GM19455 (cell line): ENCODE measurements at regions not wholly inside any gene's neighbourhood (a gene's known extent, or its start where the extent isn't known, plus 50 kb on each side); places are given as distances from the start of the nearest gene placed in this dataset.
"Not testable (repeated sequence)": the region's sequence is repeated elsewhere in the genome, so short reads cannot be mapped to it uniquely, and the experiment has no call there.

Experiments
- ATAC-seq: cut with Tn5 transposase; IDR thresholded peaks from one replicate; pipeline ENCODE4 v1.9.1; 2021; ENCODE audit not compliant: unreplicated experiment

DNA sequence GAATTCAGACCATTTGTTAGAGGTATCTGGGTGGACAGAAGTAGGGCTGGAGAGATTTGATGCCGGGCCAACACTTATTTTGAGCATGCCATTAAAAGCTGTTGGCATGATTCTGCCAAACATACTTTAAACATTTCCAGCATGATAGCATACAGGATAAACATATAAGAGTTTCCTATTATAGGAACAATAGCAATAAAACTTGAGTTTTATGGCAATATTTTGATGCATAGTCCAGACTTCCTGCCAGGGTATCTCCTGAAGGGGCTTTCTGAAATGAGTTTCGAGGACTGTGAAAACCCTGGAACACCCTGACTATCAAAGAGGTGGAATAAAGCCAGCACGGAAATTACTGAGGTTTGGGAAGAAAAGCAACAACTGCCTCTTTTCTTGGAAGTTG is 1398.0 kb upstream of the NXPH2 start:
- ATAC-seq: no peak

DNA sequence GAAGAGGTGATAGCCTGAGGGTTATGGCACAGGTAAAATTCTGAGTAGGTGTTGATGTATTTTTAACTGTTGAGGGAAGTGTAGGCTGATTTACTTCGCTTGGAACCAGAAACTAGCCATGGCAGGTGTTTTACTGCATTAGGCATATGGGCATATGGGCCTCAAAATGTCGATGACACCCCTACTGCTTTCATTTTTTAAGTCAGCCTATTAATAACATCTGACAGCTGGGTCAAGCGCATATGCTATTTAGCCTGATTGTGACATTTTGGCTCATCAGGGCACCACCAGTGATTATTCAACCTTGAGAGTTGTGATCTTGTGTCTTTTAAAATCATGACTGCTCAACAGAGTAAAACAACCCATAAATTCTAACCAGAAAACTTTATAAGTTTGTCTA is 1396.9 kb upstream of the NXPH2 start:
- no peak for ATAC-seq

DNA sequence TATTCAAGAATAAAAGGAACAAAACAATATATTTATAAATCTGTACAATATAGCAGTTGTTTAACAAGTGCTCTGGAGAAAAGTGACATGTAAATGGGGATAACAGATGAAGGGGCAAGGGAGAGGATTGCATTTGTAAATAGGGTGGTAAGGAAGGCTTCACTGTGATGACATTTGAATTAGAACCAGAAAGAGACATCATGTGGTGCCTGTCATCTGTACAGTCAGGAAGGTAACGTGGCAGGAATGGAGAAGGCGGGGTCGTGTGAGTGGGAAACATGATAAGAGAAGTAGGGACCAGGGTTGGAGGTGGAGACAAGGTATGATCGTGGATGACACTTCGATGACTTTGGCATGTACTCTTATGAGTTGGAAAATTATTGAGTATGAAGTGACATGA is 1393.6 kb upstream of the NXPH2 start:
- no peak for ATAC-seq

DNA sequence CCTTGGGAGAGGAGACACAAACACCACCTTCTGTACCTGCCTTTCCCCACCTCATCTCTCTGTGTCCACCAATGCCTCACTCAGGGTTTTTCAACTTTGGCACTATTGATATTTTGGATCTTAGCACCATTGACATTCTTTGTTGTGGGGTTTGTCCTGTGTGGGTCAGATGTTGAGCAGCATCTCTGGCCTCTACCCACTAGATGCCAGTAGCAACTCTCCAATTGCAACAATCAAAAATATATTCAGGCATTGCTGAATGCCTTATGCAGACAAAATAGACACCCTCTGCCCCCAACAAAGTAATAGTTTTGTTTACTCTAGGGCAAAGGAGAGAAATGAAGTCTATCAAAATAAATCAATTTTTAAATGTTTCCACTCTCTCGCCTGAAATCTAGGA is 1384.3 kb upstream of the NXPH2 start:
- no peak for ATAC-seq

DNA sequence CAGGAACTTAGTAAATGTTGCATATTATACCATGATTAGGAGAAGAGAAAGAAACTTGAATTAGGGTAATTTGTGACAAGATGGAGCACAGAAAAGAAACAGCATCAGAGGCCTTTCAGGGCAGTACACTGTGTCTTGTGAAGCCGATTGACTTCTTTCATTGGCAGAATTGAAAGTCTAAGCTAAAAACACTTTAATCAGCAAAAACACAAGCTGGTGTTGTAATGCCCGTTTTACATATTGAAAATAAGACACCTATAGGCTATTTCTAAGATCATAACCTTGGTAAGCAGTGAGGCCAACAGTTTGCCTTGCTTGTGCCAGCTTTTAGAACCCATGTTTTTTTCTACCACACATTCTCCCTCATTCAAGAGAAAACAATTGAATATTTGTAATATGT is 1378.1 kb upstream of the NXPH2 start:
- ATAC-seq: no peak

DNA sequence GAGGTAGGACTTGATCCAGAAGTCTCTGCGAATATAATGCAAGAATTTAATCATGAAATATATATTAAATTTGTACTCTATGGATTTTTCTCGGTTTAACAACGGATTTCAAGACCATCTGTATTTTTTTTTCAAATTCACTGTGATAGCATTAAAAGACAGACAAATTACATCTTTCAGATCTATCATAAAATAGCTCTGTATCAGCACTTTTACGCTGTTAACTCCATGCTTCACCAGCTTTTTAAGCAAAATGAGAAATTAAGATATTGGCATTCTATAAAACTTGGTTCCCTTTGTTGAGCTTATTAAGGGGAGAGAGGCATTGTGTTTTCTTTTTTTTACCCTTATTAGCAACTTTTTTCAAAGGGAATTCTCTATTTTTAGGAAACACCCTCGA is 1377.6 kb upstream of the NXPH2 start:
- no peak for ATAC-seq

DNA sequence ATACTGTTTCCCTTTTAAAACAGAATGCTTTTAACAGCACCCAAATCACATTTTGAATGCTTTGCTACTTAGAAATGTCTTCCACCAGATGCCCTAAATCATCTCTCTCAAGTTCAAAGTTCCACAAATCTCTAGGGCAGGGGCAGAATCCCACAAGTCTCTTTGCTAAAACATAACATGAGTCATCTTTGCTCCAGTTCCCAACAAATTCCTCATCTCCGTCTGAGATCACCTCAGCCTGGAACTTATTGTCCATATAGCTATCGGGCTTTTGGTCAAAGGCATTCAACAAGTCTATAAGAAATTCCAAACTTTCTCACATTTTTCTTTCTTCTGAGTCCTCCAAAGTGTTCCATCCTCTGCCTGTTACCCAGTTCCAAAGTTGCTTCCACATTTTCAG is 1374.5 kb upstream of the NXPH2 start:
- ATAC-seq: no peak

DNA sequence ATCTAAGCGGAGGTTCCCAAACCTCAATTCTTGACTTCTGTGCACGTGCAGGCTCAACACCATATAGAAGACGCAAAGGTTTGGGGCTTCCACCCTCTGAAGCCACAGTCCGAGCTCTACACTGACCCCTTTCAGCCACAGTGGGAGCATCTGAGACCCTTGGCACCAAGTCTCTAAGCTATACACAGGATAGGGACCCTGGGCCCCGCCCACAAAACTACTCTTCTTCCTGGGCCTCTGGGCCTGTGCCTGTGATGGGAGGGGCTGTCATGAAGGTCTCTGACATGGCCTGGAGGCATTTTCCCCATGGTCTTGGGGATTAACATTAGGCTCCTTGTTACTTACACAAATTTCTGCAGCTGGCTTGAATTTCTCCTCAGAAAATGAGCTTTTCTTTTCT is 1374.1 kb upstream of the NXPH2 start:
- no peak for ATAC-seq

DNA sequence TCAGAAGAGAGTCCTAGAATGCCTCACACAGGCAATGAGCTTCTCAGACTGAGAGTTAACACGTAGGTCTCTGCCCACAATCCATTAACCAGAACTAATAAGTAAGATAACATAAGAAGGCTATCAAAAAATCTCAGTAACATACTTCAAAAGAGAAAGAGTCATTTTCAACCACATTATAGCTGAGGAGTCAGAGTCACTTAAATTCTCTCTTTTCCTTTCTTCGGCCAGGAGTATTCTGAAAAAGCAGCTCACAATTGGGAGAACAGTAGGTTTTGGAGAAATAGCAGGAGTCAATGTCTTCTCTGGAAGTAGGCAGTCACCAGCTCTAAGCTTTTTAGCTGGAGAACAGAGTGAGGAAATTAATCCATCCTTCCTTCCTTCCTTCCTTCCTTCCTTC is 1364.4 kb upstream of the NXPH2 start:
- no peak for ATAC-seq

DNA sequence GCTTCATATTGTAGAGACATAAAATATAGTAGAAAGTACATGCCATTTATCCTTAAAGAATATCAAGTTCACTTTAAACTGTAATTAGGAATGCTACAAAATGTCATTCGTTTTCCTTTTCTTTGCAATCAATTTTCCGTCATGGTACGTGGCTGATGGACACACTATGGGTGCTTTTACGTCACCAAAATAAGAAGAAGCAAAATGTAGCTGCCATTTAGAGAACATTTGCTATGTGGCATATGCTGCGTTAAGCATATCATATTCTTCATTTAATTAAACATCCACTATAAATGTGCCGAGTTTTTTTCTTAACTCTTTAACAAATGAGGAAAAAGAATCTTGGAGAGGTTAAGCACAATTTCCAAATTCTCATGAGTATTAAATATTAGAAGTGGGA is 1358.5 kb upstream of the NXPH2 start:
- no peak for ATAC-seq

DNA sequence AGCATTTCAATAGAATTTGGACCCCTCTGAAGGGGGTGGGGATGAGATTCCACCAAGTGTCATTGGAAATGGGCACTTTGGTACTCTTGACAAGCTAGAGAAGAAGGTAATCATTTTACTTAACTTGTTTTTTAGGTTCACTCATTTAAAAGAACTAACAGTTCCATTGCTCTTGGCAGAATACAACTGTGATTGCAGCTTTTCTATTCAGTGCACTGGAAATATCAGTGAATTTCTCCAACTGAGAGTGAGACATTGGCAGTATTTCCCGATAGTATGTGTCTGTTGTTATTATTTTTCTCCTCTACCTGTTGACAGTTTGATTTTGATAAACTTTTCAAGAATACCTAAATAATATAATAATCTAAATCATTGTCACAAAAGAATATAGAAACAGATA is 1356.7 kb upstream of the NXPH2 start:
- ATAC-seq: no peak

DNA sequence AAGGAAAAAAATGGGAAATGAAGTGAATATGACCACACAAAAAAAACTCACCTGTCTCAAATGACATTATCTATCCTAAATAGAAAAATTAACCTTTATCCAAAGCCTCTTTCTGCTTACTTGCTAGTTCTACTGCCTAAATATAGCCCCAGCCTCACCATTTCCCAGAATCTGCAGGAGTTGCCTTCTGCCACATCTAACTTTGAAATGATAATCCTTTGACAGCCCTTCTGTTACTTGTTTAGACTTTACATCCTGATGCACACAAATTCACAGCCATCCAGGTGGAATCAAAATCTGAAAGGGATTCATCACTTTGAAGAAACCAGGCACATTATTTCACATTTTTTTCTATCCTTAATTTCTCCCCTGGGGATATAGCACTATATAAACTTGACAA is 1356.2 kb upstream of the NXPH2 start:
- no peak for ATAC-seq

DNA sequence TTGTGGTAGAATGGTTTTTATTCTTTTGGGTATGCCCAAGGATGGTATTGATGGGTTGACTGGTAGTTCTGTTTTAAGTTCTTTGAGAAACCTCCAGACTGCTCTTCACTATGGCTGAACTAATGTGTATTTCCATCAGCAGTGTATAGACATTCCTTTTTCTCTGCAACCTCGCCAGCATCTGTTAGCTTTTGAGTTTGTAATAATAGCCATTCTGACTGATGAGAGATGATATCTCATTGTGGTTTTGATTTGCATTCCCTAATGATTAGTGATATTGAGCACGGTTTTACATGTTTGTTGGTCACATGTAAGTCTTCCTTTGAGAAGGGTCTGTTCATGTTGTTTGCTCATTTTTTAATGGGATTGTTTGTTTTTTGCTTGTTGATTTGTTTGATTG is 1348.7 kb upstream of the NXPH2 start:
- no peak for ATAC-seq

DNA sequence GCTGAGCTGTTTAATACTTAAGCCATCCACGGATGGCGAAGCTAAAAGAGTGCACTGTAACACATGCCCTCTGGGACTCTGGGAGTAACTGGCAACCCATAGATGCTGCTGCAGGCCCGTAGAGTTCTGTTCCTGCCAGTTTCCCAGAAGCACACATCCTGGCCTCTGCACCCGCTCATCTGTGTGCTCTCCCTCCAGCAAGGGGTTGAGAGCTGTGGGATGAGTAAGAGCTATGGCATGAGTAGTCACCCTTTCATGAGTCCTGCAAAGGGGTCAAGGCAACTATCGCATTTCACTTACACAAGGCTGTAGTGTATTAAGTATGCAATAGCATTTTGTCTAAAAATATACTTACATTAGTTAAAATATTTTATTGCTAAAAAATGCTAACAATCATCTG is 1341.8 kb upstream of the NXPH2 start:
- no peak for ATAC-seq

DNA sequence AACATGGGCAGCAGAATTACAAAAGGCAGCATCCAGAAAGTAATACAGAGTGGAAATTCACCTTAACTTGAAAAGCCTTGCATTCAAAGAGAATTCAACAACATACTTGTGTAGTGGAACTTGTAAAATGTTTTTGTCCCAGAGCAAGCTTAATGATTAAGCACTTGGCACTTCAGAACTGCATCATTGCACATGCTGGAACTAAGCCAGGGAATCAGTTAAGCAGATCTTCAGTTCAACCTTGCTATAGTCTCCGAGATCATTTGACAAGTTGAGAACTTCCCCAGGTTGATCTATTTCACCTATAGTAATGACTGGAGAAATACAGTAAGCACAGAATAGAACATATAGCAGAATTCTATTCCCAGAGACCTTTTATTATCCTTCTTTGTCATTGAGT is 1337.2 kb upstream of the NXPH2 start:
- no peak for ATAC-seq

DNA sequence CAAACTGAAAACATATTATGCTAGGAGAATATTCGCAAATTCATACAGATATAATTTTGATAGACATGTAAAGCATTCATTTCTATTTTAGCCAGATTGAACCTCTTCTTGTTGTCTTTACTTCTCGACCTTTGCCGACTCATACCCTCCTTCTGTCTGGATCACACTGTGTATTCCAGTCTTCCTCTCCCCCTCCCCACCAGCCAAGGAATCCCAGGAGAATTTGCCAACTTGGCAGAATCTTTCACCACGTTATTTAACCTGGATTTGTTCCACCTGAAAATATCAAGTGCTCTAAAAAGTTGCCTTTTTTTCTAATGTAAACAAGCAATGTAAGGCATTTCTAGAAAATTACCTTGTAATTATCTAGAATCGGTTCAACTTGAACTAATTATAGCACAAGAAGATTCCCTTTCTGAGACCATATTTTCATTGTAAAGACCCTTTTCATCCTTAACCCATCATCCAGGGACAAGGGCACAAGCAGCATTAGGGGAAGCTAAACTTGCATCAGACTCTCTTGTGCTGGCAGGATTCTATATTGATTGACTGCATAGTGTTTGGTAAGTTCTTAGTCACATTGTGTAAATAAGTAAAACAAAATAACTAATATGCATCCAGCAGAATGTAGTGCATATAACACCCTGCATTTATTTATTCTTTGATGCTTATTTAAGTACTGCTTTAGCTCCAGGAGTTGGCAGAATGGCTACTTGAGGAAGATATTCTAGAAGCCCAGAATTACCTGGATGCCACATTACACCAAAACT is 1328.7 kb upstream of the NXPH2 start:
- ATAC-seq: no peak

DNA sequence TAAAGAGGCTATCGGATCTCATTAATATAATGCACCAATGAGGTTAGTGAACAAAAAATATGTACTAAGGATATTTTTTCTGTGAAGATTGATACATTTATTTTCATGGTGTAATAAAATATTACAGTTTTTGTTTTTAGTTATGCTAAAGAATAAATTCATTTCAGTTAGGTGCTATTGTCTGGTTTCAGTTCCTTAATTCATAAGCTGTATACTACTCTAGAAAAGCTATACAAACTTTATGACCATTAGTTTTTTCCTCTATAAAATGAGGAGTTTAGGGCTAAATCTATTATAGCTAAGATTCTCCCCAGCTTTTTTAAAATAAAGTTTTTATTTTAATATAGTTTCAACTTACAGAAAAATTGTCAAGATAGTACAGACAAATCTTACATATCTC is 1311.7 kb upstream of the NXPH2 start:
- ATAC-seq: no peak

DNA sequence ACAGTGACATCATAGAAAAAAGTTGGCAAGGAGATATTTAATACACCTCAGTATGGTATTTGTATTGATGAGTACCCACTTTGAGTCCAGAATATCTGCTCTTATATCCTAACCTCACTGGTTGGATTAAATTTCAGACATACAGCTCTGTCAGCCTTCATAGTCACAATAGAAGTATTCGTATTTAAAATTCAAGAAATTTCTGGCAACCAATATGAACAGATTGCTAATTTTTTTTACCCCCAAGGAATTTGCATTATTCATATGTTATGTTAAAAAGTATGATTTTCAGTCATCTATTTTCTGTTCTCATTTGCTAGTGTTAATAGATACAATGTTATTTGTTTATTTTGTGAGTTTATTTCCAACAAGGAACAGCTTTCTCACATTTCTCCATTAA is 1306.8 kb upstream of the NXPH2 start:
- no peak for ATAC-seq

DNA sequence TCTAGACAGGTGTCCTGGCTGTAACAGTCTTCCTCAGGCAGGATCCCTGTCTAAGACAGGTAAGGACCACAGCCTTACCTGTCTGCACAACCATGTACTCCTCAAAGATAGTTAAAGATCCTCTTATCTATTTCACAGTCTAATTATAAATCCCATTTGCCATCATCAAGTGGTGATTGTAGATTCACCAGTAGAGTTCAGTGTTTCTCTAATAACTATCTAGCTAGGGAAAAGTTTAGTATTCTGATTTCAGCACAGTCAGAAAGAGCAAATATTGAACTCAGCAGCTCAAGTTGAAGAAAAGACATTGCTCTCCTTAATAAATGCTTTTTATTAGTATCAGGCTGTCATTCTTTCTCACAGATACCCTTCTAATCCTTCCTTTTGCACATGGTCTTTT is 1305.5 kb upstream of the NXPH2 start:
- ATAC-seq: no peak

DNA sequence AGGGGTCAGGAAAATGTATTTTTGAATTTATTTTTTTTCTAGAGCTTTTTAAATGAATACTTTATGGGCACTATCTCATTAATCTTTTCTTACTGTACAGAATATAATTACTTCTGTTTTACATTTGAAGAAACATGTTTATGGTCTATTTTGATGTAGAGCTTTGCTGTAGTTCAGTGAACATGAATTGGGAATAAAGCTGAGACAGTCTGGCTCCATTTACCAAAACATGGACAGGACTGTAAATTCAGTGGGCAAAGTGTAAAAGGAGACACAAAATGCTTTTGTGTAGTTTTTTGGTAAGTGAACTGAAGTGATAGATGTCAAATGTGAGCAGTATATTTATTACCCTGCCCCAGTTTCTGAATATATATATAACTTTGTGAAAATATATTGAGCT is 1298.8 kb upstream of the NXPH2 start:
- ATAC-seq: no peak

DNA sequence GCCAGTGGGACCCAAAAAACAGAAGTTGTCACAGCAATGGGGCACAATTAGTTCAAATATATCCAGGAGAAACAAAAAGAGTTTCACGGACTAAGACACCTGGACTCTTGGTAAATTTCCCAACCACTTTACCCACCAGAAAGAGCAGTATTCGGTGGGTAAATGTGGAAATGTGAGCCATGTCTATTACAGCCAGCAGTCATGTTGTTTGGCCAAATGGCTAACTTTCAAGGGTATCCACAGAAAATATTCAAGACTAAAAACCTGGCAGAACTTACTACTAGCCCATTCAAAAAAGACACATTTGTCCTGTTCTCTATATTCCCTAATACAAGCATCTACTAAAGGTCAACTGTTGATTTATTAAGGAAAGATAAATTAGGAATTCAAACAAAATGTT is 1296.0 kb upstream of the NXPH2 start:
- no peak for ATAC-seq

DNA sequence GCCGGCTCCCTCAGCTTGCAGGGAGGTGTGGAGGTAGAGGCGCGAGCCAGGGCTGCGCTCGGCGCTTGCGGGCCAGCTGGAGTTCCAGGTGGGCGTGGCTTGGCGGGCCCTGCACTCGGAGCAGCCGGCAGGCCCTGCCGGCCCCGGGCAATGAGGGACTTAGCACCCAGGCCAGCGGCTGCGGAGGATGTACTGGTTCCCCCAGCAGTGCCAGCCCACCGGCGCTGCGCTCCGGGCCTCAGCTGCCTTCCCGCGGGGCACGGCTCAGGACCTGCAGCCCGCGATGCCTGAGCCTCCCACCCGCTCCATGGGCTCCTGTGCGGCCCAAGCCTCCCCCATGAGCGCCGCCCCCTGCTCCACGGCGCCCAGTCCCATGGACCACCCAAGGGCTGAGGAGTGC is 1293.6 kb upstream of the NXPH2 start:
- ATAC-seq: not testable (repeated sequence)

DNA sequence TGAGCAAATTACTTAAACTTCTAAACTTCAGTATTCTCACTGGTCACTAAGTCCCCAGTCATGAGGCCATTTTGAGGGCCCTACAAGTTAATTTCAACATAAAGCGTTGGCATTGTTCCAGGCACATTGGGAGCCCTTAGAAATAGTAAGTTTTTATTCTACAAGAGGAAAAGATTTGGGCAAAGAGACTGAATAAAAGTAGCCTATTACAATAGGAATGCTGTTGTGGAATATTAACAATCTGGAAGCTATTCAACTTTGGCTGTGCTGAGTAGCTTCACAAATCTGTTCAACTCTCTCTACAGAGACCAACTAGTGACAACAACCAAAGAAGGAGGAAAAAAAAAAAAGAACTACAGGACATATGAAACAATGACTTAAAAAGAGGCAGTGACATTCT is 1287.5 kb upstream of the NXPH2 start:
- no peak for ATAC-seq

DNA sequence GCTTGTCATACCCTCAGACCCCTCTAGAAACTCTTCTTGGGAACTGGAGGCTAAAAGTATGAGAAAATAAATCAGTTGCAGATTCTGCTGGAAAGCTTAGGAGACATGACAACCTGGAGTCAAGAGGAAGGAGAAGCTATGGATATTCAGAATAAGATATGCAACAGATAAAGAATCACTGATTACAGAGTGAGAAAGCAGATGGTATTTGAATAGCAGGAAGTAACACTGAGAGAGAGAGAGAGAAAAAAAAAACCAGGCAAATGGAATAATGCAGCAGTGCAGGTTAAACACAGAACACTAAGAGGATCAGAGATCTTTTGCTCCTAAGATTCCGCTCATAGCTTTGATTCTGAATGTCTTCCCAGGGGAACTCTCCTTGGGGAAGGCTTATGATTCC is 1284.1 kb upstream of the NXPH2 start:
- no peak for ATAC-seq
